Lower leg skin (tissue), 4 donors: ENCODE measurements at regions not wholly inside any gene's neighbourhood (a gene's known extent, or its start where the extent isn't known, plus 50 kb on each side); places are given as distances from the start of the nearest gene placed in this dataset.

Experiments used
- DNase-seq, 2 donors: peaks; one replicate each; pipeline ENCODE4 v3.0.0-alpha.2; 2019; ENCODE audit warnings: low spot score in 2 of 2
- H3K4me3 ChIP-seq: fragments of 200-600 bp; sonication (generic); 2 replicates; pipeline ENCODE4 v1.5.1; 2017; ENCODE audit warnings: mild to moderate bottlenecking, low read depth; ENCODE audit not compliant: poor library complexity, severe bottlenecking
- CTCF ChIP-seq, 3 donors: fragments of 450-650 bp; IDR thresholded peaks; one replicate each; pipeline ENCODE4 v1.5.1; 2016; ENCODE audit warnings: antibody characterized with exemption in 3 of 3, mild to moderate bottlenecking in 3 of 3, moderate library complexity in 2 of 3
- POLR2A ChIP-seq, 2 donors: fragments of 450-650 bp; IDR thresholded peaks; one replicate each; pipeline ENCODE4 v1.6.1; 2016 to 2017; ENCODE audit warnings: antibody characterized with exemption in 2 of 2, mild to moderate bottlenecking in 1 of 2, moderate library complexity in 1 of 2
- WGBS, 2 donors: methylation state at CpG; one replicate each; pipeline ENCODE4 v1.1.5; 2018; 5-methylcytosine and 5-hydroxymethylcytosine counted together
- intact Hi-C: fragments of 100-400 bp; cut with DNase I; formaldehyde crosslinking; loops from one replicate; pipeline ENCODE4 v1.15.0; 2023; ENCODE audit warnings: low total_unique reads

- DNase-seq = no peak
Measured at GRCh38 chr9:115385383-115386122, 267.6 kb upstream of the TNC start.

GRCh38 chr9:115386963-115387770, 269.2 kb upstream of the TNC start:
- no peak for TF ChIP-seq CTCF (IDR thresholded peaks at IDR 0.05)
- no peak for TF ChIP-seq POLR2A (IDR thresholded peaks at IDR 0.05)
- intact Hi-C loops = no loop called here
- H3K4me3 ChIP-seq = no peak overlapping the region
- DNase-seq = no peak
- WGBS, 2 donors = 54 to 65% methylated on average over 2 of the region's 2 CpGs

More at GRCh38 chr9:115385383-115386122, 267.6 kb upstream of the TNC start:
- no peak overlapping the region for H3K4me3 ChIP-seq
- intact Hi-C loops = no loop called here
- 85 to 93% methylated on average over 10 to 18 of the region's 18 CpGs for WGBS, 2 donors
- TF ChIP-seq CTCF (IDR thresholded peaks at IDR 0.05) = no peak
- no peak for TF ChIP-seq POLR2A (IDR thresholded peaks at IDR 0.05)

DNA sequence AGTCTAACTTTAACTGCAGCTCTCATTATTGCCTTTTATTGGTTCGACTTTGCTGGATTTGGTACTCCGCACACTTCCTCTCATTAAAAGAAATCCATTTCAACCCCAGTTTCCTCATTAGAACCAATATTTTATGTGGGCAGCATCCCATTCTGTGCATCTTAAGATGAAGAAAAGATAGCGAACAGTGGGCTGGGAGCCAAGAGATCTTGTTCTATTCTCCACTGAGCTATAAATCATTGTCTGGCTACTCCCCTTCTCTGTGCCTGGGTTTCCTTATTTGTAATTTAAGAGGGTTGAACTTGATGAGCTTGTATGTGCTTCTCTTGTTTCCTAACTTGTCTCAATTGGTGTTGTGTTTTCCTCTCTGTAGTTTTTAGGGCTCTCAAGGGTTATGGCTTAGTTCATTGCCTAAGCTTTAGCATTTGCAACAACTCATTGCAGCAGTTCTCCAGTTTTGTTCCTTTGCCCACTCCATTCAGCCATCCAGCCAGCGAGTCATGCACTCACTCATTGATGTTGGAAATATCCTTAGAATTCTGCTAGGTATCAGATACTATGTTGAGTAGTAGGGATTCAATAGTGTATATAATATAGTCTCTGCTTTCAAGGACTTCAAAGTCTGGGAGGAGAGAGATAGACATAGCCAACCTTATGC, 273.3 kb upstream of the TNC start:
- DNase-seq = no peak
- no peak overlapping the region for H3K4me3 ChIP-seq
- intact Hi-C loops = no loop called here
- no peak for TF ChIP-seq POLR2A (IDR thresholded peaks at IDR 0.05)
- TF ChIP-seq CTCF (IDR thresholded peaks at IDR 0.05) = no peak
- WGBS, 2 donors = 71 to 73% methylated on average over 4 of the region's 4 CpGs

DNA sequence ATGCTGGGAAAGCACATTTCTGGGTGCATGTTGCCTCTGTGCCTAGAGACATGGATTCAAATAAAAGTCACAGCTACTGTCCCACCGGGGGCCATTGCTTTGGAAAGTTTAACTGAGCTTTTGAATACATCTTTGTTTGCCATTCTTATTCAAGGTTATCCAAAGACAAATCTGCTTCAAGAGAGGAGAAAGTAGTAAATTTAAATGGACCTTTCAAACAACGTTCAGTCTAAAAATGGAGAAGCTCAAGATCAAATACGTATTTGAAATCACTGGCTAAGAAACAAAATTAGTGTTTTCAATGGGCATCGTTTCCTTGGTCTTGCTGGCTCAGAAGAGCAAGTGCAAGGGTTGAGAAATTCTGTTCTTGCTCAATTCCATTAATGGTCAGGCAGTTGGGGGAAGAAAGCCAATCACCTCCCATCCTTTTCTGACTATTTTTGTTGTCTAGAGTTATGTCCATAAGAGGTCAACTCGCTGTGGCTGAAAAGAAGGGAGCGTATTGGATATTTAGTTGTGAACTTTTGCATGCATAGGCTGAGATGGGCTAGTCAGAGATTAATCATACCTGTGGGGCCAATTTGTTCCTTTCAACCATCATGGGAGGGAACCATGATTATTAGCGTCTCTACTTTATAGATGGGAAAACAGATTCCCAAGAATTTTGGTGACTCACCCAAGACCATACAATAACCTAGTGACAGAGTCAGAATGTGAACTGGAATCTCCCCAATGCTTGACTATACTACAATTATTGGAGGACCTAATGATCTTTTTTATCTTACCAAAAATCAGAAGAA, 276.2 kb upstream of the TNC start:
- no peak overlapping the region for H3K4me3 ChIP-seq
- intact Hi-C loops = no loop called here
- no peak for DNase-seq
- no peak for TF ChIP-seq POLR2A (IDR thresholded peaks at IDR 0.05)
- no peak for TF ChIP-seq CTCF (IDR thresholded peaks at IDR 0.05)
- 77 to 80% methylated on average over 7 of the region's 7 CpGs for WGBS, 2 donors

DNA sequence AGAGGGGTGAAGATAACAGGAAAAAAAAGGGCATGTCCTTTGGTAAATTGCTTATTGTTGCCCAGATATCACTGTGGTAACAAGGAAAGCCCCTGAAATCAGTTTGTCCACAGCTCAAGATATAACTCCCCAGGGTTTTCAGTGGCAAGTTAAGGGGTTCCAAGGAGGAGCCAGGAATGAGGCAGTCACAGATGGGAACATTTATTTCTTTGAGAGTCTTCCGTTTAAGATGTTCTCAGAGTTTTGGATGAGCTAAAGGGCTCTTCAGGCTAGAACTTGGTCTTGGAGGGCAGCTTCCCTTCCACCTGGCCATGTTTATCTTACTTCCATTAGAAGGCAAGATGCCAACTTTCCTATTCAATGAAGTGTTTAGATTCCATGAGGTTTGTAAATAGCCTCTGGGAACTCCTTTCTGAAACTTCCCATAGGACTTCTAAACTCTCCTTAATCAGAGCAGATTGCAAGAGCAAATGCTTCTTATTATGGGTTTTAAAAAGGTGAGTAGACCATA, 277.6 kb upstream of the TNC start:
- no peak for DNase-seq
- H3K4me3 ChIP-seq = no peak overlapping the region
- WGBS, 2 donors = 47 to 59% methylated on average over 1 of the region's 1 CpG
- intact Hi-C loops = no loop called here
- TF ChIP-seq CTCF (IDR thresholded peaks at IDR 0.05) (no peak), POLR2A (IDR thresholded peaks at IDR 0.05) (no peak)
